Progenitor cell of endocrine pancreas (in vitro differentiated cells): ENCODE measurements at regions not wholly inside any gene's neighbourhood (a gene's known extent, or its start where the extent isn't known, plus 50 kb on each side); places are given as distances from the start of the nearest gene placed in this dataset.

Experiments used
- DNase-seq: peaks from one replicate; pipeline ENCODE4 v3.0.0; 2021; ENCODE audit warnings: low spot score; ENCODE audit not compliant: unreplicated experiment
- H3K27ac Mint-ChIP-seq: 2 replicates; pipeline ENCODE4 v1.8.0; 2021; ENCODE audit warnings: mild to moderate bottlenecking, moderate library complexity, mixed read lengths
- H3K27me3 Mint-ChIP-seq: 2 replicates; pipeline ENCODE4 v1.8.0; 2021; ENCODE audit warnings: mixed read lengths
- H3K36me3 Mint-ChIP-seq: 2 replicates; pipeline ENCODE4 v1.8.0; 2022; ENCODE audit warnings: mixed read lengths; ENCODE audit not compliant: insufficient read depth
- H3K4me1 Mint-ChIP-seq: 2 replicates; pipeline ENCODE4 v1.8.0; 2021; ENCODE audit warnings: low read depth, mixed read lengths
- H3K4me3 Mint-ChIP-seq: 2 replicates; pipeline ENCODE4 v1.8.0; 2021; ENCODE audit warnings: low read depth, mild to moderate bottlenecking, moderate library complexity, mixed read lengths
- H3K9me3 Mint-ChIP-seq: 2 replicates; pipeline ENCODE4 v1.8.0; 2021; ENCODE audit warnings: low read depth, mixed read lengths
- TF ChIP-seq, protein P1 (sequence below): fragments of 200-600 bp; sonication (generic); IDR thresholded peaks from one replicate; pipeline ENCODE4 v1.5.0; 2021; ENCODE audit warnings: antibody characterized with exemption, mild to moderate bottlenecking; ENCODE audit not compliant: unreplicated experiment

GRCh38 chr13:24045597-24045996 lies 114.9 kb upstream of the SPATA13 start:
- H3K27ac Mint-ChIP-seq: no peak overlapping the region
- H3K36me3 Mint-ChIP-seq: peaks cover 17% of the 10 kb centered on the region
- peaks cover 15% of the 10 kb centered on the region for H3K9me3 Mint-ChIP-seq
- H3K27me3 Mint-ChIP-seq: no peaks in the 10 kb centered on the region
- TF ChIP-seq, protein P1, sequence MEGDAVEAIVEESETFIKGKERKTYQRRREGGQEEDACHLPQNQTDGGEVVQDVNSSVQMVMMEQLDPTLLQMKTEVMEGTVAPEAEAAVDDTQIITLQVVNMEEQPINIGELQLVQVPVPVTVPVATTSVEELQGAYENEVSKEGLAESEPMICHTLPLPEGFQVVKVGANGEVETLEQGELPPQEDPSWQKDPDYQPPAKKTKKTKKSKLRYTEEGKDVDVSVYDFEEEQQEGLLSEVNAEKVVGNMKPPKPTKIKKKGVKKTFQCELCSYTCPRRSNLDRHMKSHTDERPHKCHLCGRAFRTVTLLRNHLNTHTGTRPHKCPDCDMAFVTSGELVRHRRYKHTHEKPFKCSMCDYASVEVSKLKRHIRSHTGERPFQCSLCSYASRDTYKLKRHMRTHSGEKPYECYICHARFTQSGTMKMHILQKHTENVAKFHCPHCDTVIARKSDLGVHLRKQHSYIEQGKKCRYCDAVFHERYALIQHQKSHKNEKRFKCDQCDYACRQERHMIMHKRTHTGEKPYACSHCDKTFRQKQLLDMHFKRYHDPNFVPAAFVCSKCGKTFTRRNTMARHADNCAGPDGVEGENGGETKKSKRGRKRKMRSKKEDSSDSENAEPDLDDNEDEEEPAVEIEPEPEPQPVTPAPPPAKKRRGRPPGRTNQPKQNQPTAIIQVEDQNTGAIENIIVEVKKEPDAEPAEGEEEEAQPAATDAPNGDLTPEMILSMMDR: no peak
- no peak overlapping the region for H3K4me3 Mint-ChIP-seq
- peaks cover 17% of the 10 kb centered on the region for H3K4me1 Mint-ChIP-seq
- no peak for DNase-seq

DNA sequence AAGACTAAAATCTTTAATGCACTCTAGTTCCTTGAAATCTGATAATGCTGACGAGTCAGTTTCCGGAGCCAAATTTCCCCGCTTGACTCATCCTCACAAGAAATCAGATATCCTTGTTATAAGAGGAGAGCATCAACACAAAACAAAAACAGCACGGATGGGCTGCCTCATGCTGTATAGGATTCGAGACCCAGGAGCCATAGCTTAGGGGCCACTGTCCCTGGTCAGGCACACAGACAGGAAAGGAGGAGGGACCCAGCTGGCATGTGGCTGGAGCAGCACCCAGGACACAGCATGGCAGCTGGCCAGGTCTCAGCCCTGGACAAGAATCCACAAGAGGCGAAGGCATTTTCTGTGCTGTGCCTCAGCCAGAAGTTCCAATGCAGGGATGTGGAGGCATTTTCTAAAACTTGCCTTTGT lies 110.2 kb upstream of the SPATA13 start:
- no peak for DNase-seq
- Mint-ChIP-seq H3K27me3 (no peaks in the 10 kb centered on the region), H3K4me3 (no peak overlapping the region), H3K4me1 (peaks cover 4% of the 10 kb centered on the region), H3K27ac (no peak overlapping the region), H3K9me3 (peaks cover 15% of the 10 kb centered on the region), H3K36me3 (peaks cover 16% of the 10 kb centered on the region)
- TF ChIP-seq, protein P1: no peak

- TF ChIP-seq, protein P1: no peak
- no peaks in the 10 kb centered on the region for H3K27me3 Mint-ChIP-seq
- peaks cover 4% of the 10 kb centered on the region for H3K4me1 Mint-ChIP-seq
- no peak overlapping the region for H3K4me3 Mint-ChIP-seq
- H3K27ac Mint-ChIP-seq: no peak overlapping the region
- DNase-seq: no peak
- peaks cover 15% of the 10 kb centered on the region for H3K9me3 Mint-ChIP-seq
- H3K36me3 Mint-ChIP-seq: peaks cover 14% of the 10 kb centered on the region
These were observed 109.5 kb upstream of the SPATA13 start for GRCh38 chr13:24050796-24051715.

GRCh38 chr13:24052547-24053518 lies 107.7 kb upstream of the SPATA13 start:
- Mint-ChIP-seq H3K4me3 (no peak overlapping the region), H3K36me3 (peaks cover 1% of the 10 kb centered on the region), H3K9me3 (no peaks in the 10 kb centered on the region), H3K27ac (no peak overlapping the region), H3K27me3 (no peaks in the 10 kb centered on the region), H3K4me1 (peaks cover 4% of the 10 kb centered on the region)
- DNase-seq: no peak
- TF ChIP-seq, protein P1: no peak
